ENCODE measurements at regions not wholly inside any gene's neighbourhood (a gene's known extent, or its start where the extent isn't known, plus 50 kb on each side); places are given as distances from the start of the nearest gene placed in this dataset.

DNA sequence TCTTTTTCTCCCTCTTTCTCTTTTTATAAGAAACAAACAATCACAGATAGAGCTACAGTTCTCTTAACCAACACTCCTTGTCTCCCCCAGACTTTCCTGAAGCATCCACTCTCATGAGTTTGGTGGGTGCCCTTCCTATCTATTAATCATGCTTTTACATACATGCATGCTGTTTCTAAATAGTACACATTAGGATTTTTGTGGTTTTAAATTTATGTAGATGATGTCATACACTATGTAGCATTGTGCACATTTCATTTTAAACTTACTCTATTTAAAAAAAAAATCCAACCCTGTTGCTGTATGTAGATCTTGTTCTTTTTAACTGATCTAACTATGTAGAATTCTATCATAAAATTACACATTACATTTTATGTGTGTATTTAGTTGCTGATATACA is 104.3 kb upstream of the MRPS22 start:
- H3K4me3 ChIP-seq (ENCODE audit: low read length): no peak overlapping the region
- no peaks in the 10 kb centered on the region for H3K4me1 ChIP-seq (ENCODE audit: low read length)
- H3K9ac ChIP-seq (ENCODE audit: low read length): no peak overlapping the region
- H2AFZ ChIP-seq (ENCODE audit: low read depth, low read length): no peak overlapping the region
- H3K9me3 ChIP-seq (ENCODE audit: insufficient read depth, low read length): no peaks in the 10 kb centered on the region
- no peak for TF ChIP-seq EZH2phosphoT487 (IDR thresholded peaks at IDR 0.05; ENCODE audit: low read depth)
- TF ChIP-seq, protein P1, sequence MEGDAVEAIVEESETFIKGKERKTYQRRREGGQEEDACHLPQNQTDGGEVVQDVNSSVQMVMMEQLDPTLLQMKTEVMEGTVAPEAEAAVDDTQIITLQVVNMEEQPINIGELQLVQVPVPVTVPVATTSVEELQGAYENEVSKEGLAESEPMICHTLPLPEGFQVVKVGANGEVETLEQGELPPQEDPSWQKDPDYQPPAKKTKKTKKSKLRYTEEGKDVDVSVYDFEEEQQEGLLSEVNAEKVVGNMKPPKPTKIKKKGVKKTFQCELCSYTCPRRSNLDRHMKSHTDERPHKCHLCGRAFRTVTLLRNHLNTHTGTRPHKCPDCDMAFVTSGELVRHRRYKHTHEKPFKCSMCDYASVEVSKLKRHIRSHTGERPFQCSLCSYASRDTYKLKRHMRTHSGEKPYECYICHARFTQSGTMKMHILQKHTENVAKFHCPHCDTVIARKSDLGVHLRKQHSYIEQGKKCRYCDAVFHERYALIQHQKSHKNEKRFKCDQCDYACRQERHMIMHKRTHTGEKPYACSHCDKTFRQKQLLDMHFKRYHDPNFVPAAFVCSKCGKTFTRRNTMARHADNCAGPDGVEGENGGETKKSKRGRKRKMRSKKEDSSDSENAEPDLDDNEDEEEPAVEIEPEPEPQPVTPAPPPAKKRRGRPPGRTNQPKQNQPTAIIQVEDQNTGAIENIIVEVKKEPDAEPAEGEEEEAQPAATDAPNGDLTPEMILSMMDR (IDR thresholded peaks at IDR 0.05; ENCODE audit: low read depth, low read length): no peak
- H3K4me2 ChIP-seq (ENCODE audit: low read length): no peak overlapping the region
- no peaks in the 10 kb centered on the region for H3K36me3 ChIP-seq (replicated peaks; ENCODE audit: low read depth, low read length)
- H3K27me3 ChIP-seq (ENCODE audit: low read depth, low read length): peaks cover 30% of the 10 kb centered on the region
- H4K20me1 ChIP-seq (ENCODE audit: insufficient read depth, low read length): no peaks in the 10 kb centered on the region
- no peaks in the 10 kb centered on the region for H3K79me2 ChIP-seq (ENCODE audit: low read length)
- H3K27ac ChIP-seq (ENCODE audit: low read length): no peak overlapping the region

DNA sequence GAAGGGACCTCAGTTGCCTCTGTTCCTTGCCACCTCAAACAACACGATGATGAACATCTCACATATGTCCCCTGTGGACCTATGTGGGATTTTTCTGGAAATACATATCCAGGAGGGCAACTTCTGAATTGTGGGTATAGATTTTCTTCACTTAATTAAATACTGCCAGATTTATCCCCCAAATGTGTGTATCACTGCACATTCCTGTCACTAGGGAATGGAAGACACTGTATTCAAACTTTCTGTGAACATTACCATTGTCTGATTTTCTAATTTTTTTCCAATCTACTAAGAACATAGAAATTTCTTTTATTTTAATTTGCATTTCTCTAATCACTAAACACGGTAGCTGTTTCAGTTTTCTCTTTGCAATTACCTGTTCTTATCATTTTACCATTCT is 102.0 kb upstream of the MRPS22 start:
- Histone ChIP-seq H3K4me3 (ENCODE audit: low read length) (no peak overlapping the region), H3K4me1 (ENCODE audit: low read length) (no peaks in the 10 kb centered on the region), H3K9ac (ENCODE audit: low read length) (no peak overlapping the region), H4K20me1 (ENCODE audit: insufficient read depth, low read length) (no peaks in the 10 kb centered on the region), H3K36me3 (replicated peaks; ENCODE audit: low read depth, low read length) (no peaks in the 10 kb centered on the region), H3K27ac (ENCODE audit: low read length) (no peak overlapping the region), H3K27me3 (ENCODE audit: low read depth, low read length) (peaks cover 27% of the 10 kb centered on the region), H3K79me2 (ENCODE audit: low read length) (no peaks in the 10 kb centered on the region), H2AFZ (ENCODE audit: low read depth, low read length) (no peak overlapping the region), H3K9me3 (ENCODE audit: insufficient read depth, low read length) (no peaks in the 10 kb centered on the region), H3K4me2 (ENCODE audit: low read length) (no peak overlapping the region)
- TF ChIP-seq, protein P1 (IDR thresholded peaks at IDR 0.05; ENCODE audit: low read depth, low read length): no peak
- no peak for TF ChIP-seq EZH2phosphoT487 (IDR thresholded peaks at IDR 0.05; ENCODE audit: low read depth)

DNA sequence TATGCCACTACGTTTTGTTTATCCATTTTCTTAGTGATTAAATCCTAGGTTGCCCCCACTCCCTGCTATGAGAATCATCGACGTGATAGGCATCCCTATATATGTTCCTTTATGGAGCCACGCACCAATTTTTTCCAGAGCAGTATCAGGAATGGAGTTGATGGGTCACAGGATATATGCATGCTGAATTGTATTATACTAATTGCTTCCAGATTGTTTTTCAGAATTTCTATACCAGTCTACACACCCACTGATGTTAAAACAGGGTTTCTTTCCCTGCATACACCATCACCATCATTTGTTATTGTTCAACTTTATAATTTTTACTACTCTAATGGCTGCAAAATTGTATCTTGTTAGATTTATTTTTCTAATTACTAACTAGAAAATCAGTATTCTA is 100.1 kb upstream of the MRPS22 start:
- Histone ChIP-seq H3K79me2 (ENCODE audit: low read length) (no peaks in the 10 kb centered on the region), H2AFZ (ENCODE audit: low read depth, low read length) (no peak overlapping the region), H3K4me2 (ENCODE audit: low read length) (no peak overlapping the region), H3K9me3 (ENCODE audit: insufficient read depth, low read length) (no peaks in the 10 kb centered on the region), H4K20me1 (ENCODE audit: insufficient read depth, low read length) (no peaks in the 10 kb centered on the region), H3K9ac (ENCODE audit: low read length) (no peak overlapping the region), H3K4me3 (ENCODE audit: low read length) (no peak overlapping the region), H3K36me3 (replicated peaks; ENCODE audit: low read depth, low read length) (no peaks in the 10 kb centered on the region), H3K27ac (ENCODE audit: low read length) (no peak overlapping the region), H3K27me3 (ENCODE audit: low read depth, low read length) (peaks cover 18% of the 10 kb centered on the region), H3K4me1 (ENCODE audit: low read length) (no peaks in the 10 kb centered on the region)
- no peak for TF ChIP-seq EZH2phosphoT487 (IDR thresholded peaks at IDR 0.05; ENCODE audit: low read depth)
- TF ChIP-seq, protein P1 (IDR thresholded peaks at IDR 0.05; ENCODE audit: low read depth, low read length): no peak

DNA sequence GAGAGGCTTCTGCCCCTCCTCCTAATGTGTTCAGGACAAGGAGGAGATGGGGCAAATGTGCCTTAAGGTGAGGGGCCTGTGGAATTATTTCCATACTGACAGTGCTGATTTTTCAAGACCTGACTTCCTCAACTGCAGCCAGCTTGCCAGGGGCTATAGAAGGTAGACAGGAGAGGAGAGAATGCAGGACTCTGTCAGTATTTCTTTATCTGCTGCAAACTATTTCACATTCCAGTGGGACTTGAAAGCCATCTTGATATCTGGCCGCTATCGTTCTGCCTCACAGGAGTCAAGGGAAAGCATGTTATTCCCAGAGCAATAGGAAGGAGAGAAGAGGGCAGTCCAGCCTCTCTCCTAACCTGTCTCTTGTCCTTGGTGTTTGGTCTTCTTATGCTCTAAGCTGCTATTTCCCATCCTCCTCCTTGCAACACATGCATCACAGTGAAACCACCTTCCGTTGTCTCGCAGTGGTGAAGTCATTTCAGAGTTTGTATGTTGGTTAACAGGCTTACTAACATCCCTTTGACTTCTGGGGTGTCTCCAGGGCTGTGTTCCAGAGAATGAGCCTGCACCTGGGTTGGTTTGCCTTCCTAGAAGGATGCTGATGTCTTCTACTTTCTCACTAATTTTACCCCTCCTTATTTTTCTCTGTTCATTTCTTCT is 95.1 kb upstream of the MRPS22 start:
- H3K4me1 ChIP-seq (ENCODE audit: low read length): no peaks in the 10 kb centered on the region
- H3K4me3 ChIP-seq (ENCODE audit: low read length): no peak overlapping the region
- no peaks in the 10 kb centered on the region for H3K9me3 ChIP-seq (ENCODE audit: insufficient read depth, low read length)
- no peaks in the 10 kb centered on the region for H4K20me1 ChIP-seq (ENCODE audit: insufficient read depth, low read length)
- no peak overlapping the region for H3K27ac ChIP-seq (ENCODE audit: low read length)
- no peaks in the 10 kb centered on the region for H3K27me3 ChIP-seq (ENCODE audit: low read depth, low read length)
- H2AFZ ChIP-seq (ENCODE audit: low read depth, low read length): no peak overlapping the region
- no peak for TF ChIP-seq EZH2phosphoT487 (IDR thresholded peaks at IDR 0.05; ENCODE audit: low read depth)
- TF ChIP-seq, protein P1 (IDR thresholded peaks at IDR 0.05; ENCODE audit: low read depth, low read length): no peak
- no peak overlapping the region for H3K9ac ChIP-seq (ENCODE audit: low read length)
- no peaks in the 10 kb centered on the region for H3K79me2 ChIP-seq (ENCODE audit: low read length)
- H3K36me3 ChIP-seq (replicated peaks; ENCODE audit: low read depth, low read length): no peaks in the 10 kb centered on the region
- no peak overlapping the region for H3K4me2 ChIP-seq (ENCODE audit: low read length)

Measured in OCI-LY3 (cell line).